Naive B cell (primary cell): ENCODE measurements at regions not wholly inside any gene's neighbourhood (a gene's known extent, or its start where the extent isn't known, plus 50 kb on each side); places are given as distances from the start of the nearest gene placed in this dataset.
"Not testable (repeated sequence)": the region's sequence is repeated elsewhere in the genome, so short reads cannot be mapped to it uniquely, and the experiment has no call there.

Experiments used
- ATAC-seq, 2 donors: fragments of 150-1000 bp; cut with Tn5 transposase; 2 replicates each; pipeline ENCODE4 v1.10.0; 2021; ENCODE audit warnings: low read depth in 2 of 2, mild to moderate bottlenecking in 2 of 2, moderate library complexity in 2 of 2
- DNase-seq: peaks from one replicate; pipeline ENCODE4 v3.0.0; 2022
- H3K27ac Mint-ChIP-seq, 6 donors: one replicate each; pipeline ENCODE4 v1.8.0; 2020 to 2022; ENCODE audit warnings: mild to moderate bottlenecking in 6 of 6, mixed read lengths in 6 of 6, moderate library complexity in 5 of 6, inconsistent platforms in 2 of 6
- H3K27me3 Mint-ChIP-seq, 3 donors: one replicate each; pipeline ENCODE4 v1.8.0; 2021 to 2022; ENCODE audit warnings: mixed read lengths in 3 of 3, mild to moderate bottlenecking in 1 of 3
- H3K36me3 Mint-ChIP-seq, 2 donors: one replicate each; pipeline ENCODE4 v1.8.0; 2020 to 2022; ENCODE audit warnings: mixed read lengths in 2 of 2, inconsistent platforms in 1 of 2, mild to moderate bottlenecking in 1 of 2
- H3K4me1 Mint-ChIP-seq, 3 donors: one replicate each; pipeline ENCODE4 v1.8.0; 2020 to 2022; ENCODE audit warnings: mixed read lengths in 3 of 3, inconsistent platforms in 1 of 3, mild to moderate bottlenecking in 1 of 3, moderate library complexity in 1 of 3
- H3K4me3 Mint-ChIP-seq, 8 donors: one replicate each; pipeline ENCODE4 v1.8.0; 2020 to 2022; ENCODE audit warnings: mild to moderate bottlenecking in 8 of 8, mixed read lengths in 8 of 8, moderate library complexity in 8 of 8, inconsistent platforms in 2 of 8
- H3K9me3 Mint-ChIP-seq, 7 donors: one replicate each; pipeline ENCODE4 v1.8.0; 2020 to 2022; ENCODE audit warnings: mixed read lengths in 7 of 7, mild to moderate bottlenecking in 5 of 7, inconsistent platforms in 2 of 7, moderate library complexity in 1 of 7

- DNase-seq (no peak), ATAC-seq (no peak)
- H3K36me3 Mint-ChIP-seq: no peaks in the 10 kb centered on the region
- no peaks in the 10 kb centered on the region for H3K27me3 Mint-ChIP-seq
- H3K4me1 Mint-ChIP-seq: no peaks in the 10 kb centered on the region
- peaks cover 0 to 2% (median 0%) of the 10 kb centered on the region in 7 donors for H3K9me3 Mint-ChIP-seq
- no peak overlapping the region for H3K4me3 Mint-ChIP-seq
- no peak overlapping the region for H3K27ac Mint-ChIP-seq
Observed at GRCh38 chr2:35468245-35468644, 887.3 kb upstream of the CRIM1 start.

- no peaks in the 10 kb centered on the region for H3K4me1 Mint-ChIP-seq
- no peak for DNase-seq
- no peaks in the 10 kb centered on the region for H3K27me3 Mint-ChIP-seq
- peaks cover 0 to 6% (median 0%) of the 10 kb centered on the region in 7 donors for H3K9me3 Mint-ChIP-seq
- H3K27ac Mint-ChIP-seq: no peak overlapping the region
- ATAC-seq: no peak
- H3K36me3 Mint-ChIP-seq: no peaks in the 10 kb centered on the region
- no peak overlapping the region for H3K4me3 Mint-ChIP-seq
Observed at GRCh38 chr2:35463805-35464596, 891.6 kb upstream of the CRIM1 start.

DNA sequence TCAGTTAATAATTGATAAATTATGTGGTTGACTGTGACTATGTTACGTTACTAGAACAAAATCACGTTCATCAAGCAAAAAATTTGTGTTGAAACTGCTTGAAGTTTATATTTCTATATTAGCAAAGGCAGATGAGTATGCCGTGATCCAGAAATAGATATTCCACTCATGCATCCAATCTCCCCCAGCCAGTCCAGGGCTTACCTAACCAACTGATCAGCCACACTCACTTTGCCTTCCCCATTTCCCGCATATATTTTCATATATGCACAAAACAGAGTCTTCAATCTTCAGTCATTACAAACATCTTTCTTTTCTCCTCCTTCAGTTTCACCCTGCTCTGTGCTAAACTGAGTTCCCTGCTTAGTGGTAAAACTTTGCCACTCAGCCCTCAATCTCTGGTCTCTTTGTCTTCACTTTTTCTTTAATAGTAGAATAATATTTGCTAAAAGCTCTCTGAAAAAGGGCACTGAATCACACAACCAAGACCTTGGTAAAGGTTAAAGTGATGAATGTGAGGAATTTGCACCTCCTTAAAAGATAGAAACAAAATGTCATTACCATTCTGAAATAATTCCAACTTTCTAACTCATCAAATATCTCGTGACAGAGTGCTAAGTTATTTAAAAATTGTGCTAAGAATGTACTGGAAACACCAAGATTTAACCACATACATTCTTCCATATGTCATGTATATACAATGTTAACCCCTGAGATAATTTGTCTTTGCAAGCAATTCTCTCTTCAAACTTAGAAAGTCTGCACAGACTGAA, 893.2 kb upstream of the CRIM1 start:
- no peak for ATAC-seq
- no peaks in the 10 kb centered on the region for H3K36me3 Mint-ChIP-seq
- no peaks in the 10 kb centered on the region for H3K4me1 Mint-ChIP-seq
- H3K27me3 Mint-ChIP-seq: no peaks in the 10 kb centered on the region
- H3K9me3 Mint-ChIP-seq: peaks cover 0 to 6% (median 0%) of the 10 kb centered on the region in 7 donors
- DNase-seq: no peak
- H3K4me3 Mint-ChIP-seq: no peak overlapping the region
- no peak overlapping the region for H3K27ac Mint-ChIP-seq

GRCh38 chr2:35461406-35461805, 894.2 kb upstream of the CRIM1 start:
- peaks cover 0 to 6% (median 0%) of the 10 kb centered on the region in 7 donors for H3K9me3 Mint-ChIP-seq
- H3K27me3 Mint-ChIP-seq: no peaks in the 10 kb centered on the region
- H3K4me1 Mint-ChIP-seq: no peaks in the 10 kb centered on the region
- no peak for DNase-seq
- ATAC-seq: no peak
- H3K27ac Mint-ChIP-seq: no peak overlapping the region
- no peak overlapping the region for H3K4me3 Mint-ChIP-seq
- no peaks in the 10 kb centered on the region for H3K36me3 Mint-ChIP-seq

- H3K4me3 Mint-ChIP-seq: no peak overlapping the region
- no peak overlapping the region for H3K27ac Mint-ChIP-seq
- ATAC-seq (no peak), DNase-seq (no peak)
- H3K4me1 Mint-ChIP-seq: no peaks in the 10 kb centered on the region
- no peaks in the 10 kb centered on the region for H3K36me3 Mint-ChIP-seq
- no peaks in the 10 kb centered on the region for H3K27me3 Mint-ChIP-seq
- peaks cover 0 to 5% (median 0%) of the 10 kb centered on the region in 7 donors for H3K9me3 Mint-ChIP-seq
Observed at GRCh38 chr2:35454966-35455638, 900.5 kb upstream of the CRIM1 start.

DNA sequence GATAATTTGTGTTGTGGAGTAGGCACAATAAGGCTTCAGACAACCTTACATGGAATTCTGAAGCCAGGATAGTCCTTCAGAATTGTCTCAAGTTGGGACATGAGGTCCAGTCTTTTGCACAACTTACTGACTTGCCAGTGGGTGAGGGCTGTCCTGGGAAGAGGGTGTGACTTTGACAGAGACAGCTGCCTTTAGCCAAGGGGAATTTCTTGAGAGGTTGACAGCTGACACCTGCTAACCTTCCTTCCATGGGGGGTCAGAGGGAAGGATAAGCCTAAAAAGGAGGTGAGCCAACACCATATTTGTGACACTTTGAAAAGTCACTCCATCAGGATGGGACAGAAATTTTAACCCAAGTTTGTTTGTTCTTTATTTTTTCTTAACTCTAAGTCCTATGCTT, 907.8 kb upstream of the CRIM1 start:
- peaks cover 0 to 5% (median 0%) of the 10 kb centered on the region in 7 donors for H3K9me3 Mint-ChIP-seq
- no peaks in the 10 kb centered on the region for H3K36me3 Mint-ChIP-seq
- DNase-seq: no peak
- H3K27ac Mint-ChIP-seq: peak overlapping the region in 1 of 6 donors; percentile 11
- H3K4me3 Mint-ChIP-seq: no peak overlapping the region
- H3K4me1 Mint-ChIP-seq: no peaks in the 10 kb centered on the region
- no peaks in the 10 kb centered on the region for H3K27me3 Mint-ChIP-seq
- ATAC-seq: no peak

DNA sequence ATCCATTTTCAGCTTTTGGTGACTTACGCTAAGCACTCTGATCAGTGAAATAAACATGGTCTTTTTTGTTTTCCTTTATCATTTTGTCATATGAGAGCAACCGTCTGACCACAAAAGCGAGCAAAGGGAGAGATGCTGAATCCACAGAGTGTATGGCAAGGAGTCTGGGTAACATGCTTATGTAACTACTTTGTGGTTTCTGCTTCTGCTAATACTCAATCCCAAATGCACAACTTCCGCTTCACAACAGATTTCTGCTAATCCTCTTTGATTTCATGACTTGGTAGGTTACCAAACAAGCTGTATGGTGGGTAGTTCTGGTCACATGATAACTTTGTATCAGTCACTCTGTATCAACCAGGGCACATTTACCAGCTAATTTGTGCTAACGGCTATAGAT, 908.4 kb upstream of the CRIM1 start:
- DNase-seq: no peak
- Mint-ChIP-seq H3K4me1 (no peaks in the 10 kb centered on the region), H3K36me3 (no peaks in the 10 kb centered on the region), H3K27me3 (no peaks in the 10 kb centered on the region), H3K27ac (no peak overlapping the region), H3K4me3 (no peak overlapping the region), H3K9me3 (peaks cover 0 to 5% (median 0%) of the 10 kb centered on the region in 7 donors)
- ATAC-seq: no peak

DNA sequence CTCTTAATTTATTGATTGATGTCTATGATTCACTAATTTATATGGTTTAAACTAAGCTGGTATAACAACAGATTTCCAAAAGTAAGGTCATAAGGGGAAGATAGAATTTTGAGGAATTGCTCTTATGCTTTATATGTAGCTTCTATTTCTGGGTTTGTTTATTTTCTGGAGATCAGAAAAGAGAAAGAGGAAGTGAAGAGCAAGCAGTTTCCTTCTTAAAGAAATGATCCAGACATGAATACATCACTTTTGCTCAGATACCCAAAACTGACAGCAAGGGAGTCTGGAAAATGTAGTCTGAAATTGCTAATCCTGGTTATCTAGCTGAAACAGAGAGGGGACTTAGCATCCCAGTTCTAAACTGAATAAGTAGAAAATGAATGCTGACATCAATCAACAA, 912.5 kb upstream of the CRIM1 start:
- DNase-seq: no peak
- Mint-ChIP-seq H3K9me3 (peaks cover 0 to 8% (median 0%) of the 10 kb centered on the region in 7 donors), H3K36me3 (no peaks in the 10 kb centered on the region), H3K27me3 (no peaks in the 10 kb centered on the region), H3K27ac (no peak overlapping the region), H3K4me3 (no peak overlapping the region), H3K4me1 (no peaks in the 10 kb centered on the region)
- no peak for ATAC-seq

DNA sequence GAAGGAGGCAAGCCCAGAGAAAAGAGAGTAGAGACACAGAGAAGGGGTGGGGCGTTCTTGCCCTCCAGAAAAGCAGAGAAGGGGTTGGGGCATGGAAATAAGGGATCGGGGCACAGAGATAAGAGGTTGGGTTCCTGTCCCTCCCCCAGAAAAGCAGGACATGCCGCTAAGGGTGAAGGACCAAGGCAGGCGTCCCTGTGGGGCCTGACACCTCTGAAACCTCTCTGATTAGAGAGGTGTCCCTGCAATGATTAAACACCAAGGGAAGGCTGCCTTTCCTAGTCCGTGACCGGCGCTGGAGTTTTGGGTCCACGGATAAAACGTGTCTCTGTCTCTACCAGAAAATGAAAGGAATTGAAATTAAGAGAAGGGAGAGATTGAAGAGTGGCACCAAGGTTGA, 914.0 kb upstream of the CRIM1 start:
- not testable (repeated sequence) for ATAC-seq, DNase-seq, H3K27me3 Mint-ChIP-seq, H3K4me1 Mint-ChIP-seq, H3K27ac Mint-ChIP-seq, H3K36me3 Mint-ChIP-seq, H3K4me3 Mint-ChIP-seq, H3K9me3 Mint-ChIP-seq

DNA sequence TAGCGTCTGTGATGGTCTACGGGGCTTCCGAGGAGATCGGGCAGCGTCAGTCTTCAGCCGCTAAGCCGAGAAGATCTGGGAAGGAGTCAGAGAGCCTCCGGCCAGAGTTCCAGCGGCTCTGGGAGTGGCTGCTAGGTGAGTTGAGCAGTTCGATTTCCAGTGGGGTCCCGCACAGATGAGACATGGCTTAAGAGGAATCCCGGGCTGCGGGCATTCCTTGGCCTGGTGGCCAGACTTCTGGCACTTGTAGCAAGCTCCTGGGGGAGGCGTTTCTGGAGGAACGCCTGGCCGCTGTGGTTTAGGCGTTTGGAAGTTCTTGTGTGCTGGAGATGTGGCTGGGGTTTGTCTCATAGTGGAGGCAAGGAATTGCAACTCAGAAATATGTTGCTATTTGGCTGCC, 915.3 kb upstream of the CRIM1 start:
- not testable (repeated sequence) for H3K27ac Mint-ChIP-seq, H3K4me1 Mint-ChIP-seq, H3K36me3 Mint-ChIP-seq, H3K4me3 Mint-ChIP-seq, H3K27me3 Mint-ChIP-seq, ATAC-seq, H3K9me3 Mint-ChIP-seq, DNase-seq

- ATAC-seq, H3K4me1 Mint-ChIP-seq: not testable (repeated sequence)
Observed at GRCh38 chr2:35436893-35437292, 918.7 kb upstream of the CRIM1 start.

DNA sequence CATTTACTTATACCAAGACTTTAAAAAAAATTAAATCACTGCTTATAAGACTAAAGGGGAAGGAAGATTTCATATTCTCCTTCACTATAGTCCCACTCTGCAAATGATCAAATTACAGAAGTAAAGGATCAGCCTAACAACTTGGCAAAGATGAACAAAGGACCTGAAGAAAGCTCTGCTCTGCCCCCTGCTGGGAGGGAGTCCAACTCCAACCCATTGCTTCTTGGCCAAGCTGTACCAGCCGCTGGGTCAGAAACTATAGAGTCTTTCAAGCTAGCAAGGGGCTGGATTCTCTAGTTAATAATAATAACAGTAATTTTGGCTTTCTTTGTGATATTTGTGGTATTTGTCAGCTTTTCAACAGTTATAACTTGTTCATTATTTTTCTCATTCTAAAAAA, 927.0 kb upstream of the CRIM1 start:
- Mint-ChIP-seq H3K27me3 (no peaks in the 10 kb centered on the region), H3K27ac (no peak overlapping the region), H3K4me1 (no peaks in the 10 kb centered on the region), H3K36me3 (no peaks in the 10 kb centered on the region), H3K4me3 (no peak overlapping the region), H3K9me3 (peaks cover 0 to 8% (median under 1%) of the 10 kb centered on the region in 7 donors)
- DNase-seq (no peak), ATAC-seq (no peak)

More at GRCh38 chr2:35436893-35437292, 918.7 kb upstream of the CRIM1 start:
- peaks cover 0 to 12% (median 3%) of the 10 kb centered on the region in 7 donors for H3K9me3 Mint-ChIP-seq
- H3K4me3 Mint-ChIP-seq, H3K27ac Mint-ChIP-seq, DNase-seq, H3K27me3 Mint-ChIP-seq, H3K36me3 Mint-ChIP-seq: not testable (repeated sequence)

DNA sequence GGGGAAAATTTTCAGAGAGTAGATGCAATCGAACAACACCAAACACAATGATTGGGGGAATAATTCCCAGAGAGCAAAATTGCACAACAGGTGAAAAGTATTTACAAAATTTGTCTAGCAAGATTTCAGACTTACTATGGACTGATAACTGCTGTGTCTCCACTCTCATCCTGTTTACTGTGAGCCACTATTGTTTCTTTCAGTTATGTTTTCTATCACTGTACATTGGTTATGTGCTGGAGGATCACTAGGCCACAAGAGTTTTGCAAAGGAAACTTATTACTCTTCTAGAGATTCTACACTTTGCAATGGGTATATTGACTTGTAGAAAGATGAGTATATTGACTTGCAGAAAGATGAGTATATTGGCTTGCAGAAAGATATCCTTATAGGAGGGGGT, 934.1 kb upstream of the CRIM1 start:
- Mint-ChIP-seq H3K36me3 (no peaks in the 10 kb centered on the region), H3K27ac (no peak overlapping the region), H3K4me1 (no peaks in the 10 kb centered on the region), H3K4me3 (no peak overlapping the region), H3K9me3 (peaks cover 0 to 16% (median 4%) of the 10 kb centered on the region in 7 donors), H3K27me3 (no peaks in the 10 kb centered on the region)
- DNase-seq: no peak
- no peak for ATAC-seq

DNA sequence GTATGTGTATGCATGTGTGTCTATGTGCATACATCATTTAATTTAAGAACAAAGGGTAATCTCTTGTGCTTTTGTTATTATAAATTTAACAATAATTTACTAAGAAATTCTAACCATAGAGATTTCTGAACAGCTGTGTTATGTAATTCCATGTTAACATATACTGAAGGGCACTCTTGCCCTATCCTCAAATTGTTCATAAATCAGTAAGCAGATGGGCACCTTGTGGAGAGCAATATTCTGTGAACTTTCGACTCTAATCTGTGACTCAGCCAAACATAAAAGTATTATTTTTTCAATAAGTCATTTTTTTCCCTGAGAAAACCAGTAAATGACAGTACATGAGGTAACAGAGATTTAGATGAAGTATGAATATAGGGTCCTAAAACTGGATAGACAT, 938.3 kb upstream of the CRIM1 start:
- no peak for ATAC-seq

More for the DNA sequence above, 938.3 kb upstream of the CRIM1 start:
- Mint-ChIP-seq H3K27me3 (no peaks in the 10 kb centered on the region), H3K4me3 (no peak overlapping the region), H3K27ac (no peak overlapping the region), H3K4me1 (no peaks in the 10 kb centered on the region), H3K36me3 (no peaks in the 10 kb centered on the region), H3K9me3 (peaks cover 0 to 8% (median 0%) of the 10 kb centered on the region in 7 donors)
- DNase-seq: no peak
